Progenitor cell of endocrine pancreas (in vitro differentiated cells): ENCODE measurements at regions not wholly inside any gene's neighbourhood (a gene's known extent, or its start where the extent isn't known, plus 50 kb on each side); places are given as distances from the start of the nearest gene placed in this dataset.

Source experiments
- DNase-seq: peaks from one replicate; pipeline ENCODE4 v3.0.0; 2021; ENCODE audit warnings: low spot score; ENCODE audit not compliant: unreplicated experiment
- H3K27ac Mint-ChIP-seq: 2 replicates; pipeline ENCODE4 v1.8.0; 2021; ENCODE audit warnings: mild to moderate bottlenecking, moderate library complexity, mixed read lengths
- H3K27me3 Mint-ChIP-seq: 2 replicates; pipeline ENCODE4 v1.8.0; 2021; ENCODE audit warnings: mixed read lengths
- H3K36me3 Mint-ChIP-seq: 2 replicates; pipeline ENCODE4 v1.8.0; 2022; ENCODE audit warnings: mixed read lengths; ENCODE audit not compliant: insufficient read depth
- H3K4me1 Mint-ChIP-seq: 2 replicates; pipeline ENCODE4 v1.8.0; 2021; ENCODE audit warnings: low read depth, mixed read lengths
- H3K4me3 Mint-ChIP-seq: 2 replicates; pipeline ENCODE4 v1.8.0; 2021; ENCODE audit warnings: low read depth, mild to moderate bottlenecking, moderate library complexity, mixed read lengths
- H3K9me3 Mint-ChIP-seq: 2 replicates; pipeline ENCODE4 v1.8.0; 2021; ENCODE audit warnings: low read depth, mixed read lengths
- CTCF ChIP-seq: fragments of 200-600 bp; sonication (generic); IDR thresholded peaks from one replicate; pipeline ENCODE4 v1.5.0; 2021; ENCODE audit warnings: antibody characterized with exemption, mild to moderate bottlenecking; ENCODE audit not compliant: unreplicated experiment

DNA sequence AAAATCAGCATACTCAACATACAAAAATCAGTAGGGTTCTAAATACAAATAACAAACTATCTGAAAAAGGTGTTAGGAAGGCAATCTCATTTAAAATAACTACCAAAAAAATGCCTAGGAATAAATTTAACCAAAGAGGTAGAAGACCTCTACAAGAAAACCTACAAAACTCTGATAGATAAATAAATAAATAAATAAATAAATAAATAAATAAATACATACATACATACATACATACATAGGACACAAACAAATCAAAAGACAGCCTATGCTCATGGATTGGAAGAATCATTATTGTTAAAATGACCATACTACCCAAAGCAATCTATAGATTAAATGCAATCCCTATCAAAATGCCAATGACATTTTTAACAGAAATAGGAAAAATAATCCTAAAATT is 194.7 kb downstream of the BARHL2 start:
- no peak for TF ChIP-seq CTCF
- H3K36me3 Mint-ChIP-seq, result no peaks in the 10 kb centered on the region
- no peaks in the 10 kb centered on the region for H3K4me1 Mint-ChIP-seq
- no peak overlapping the region for H3K27ac Mint-ChIP-seq
- DNase-seq, result no peak
- H3K4me3 Mint-ChIP-seq, result no peak overlapping the region
- peaks cover 12% of the 10 kb centered on the region for H3K9me3 Mint-ChIP-seq
- no peaks in the 10 kb centered on the region for H3K27me3 Mint-ChIP-seq

GRCh38 chr1:90513956-90514355 is 203.1 kb downstream of the BARHL2 start:
- Mint-ChIP-seq H3K27me3 (no peaks in the 10 kb centered on the region), H3K4me1 (peaks cover 25% of the 10 kb centered on the region), H3K9me3 (no peaks in the 10 kb centered on the region), H3K36me3 (no peaks in the 10 kb centered on the region), H3K27ac (no peak overlapping the region), H3K4me3 (no peak overlapping the region)
- no peak for TF ChIP-seq CTCF
- DNase-seq, result no peak

- no peaks in the 10 kb centered on the region for H3K36me3 Mint-ChIP-seq
- no peaks in the 10 kb centered on the region for H3K9me3 Mint-ChIP-seq
- no peaks in the 10 kb centered on the region for H3K27me3 Mint-ChIP-seq
- H3K4me1 Mint-ChIP-seq, result peaks cover 33% of the 10 kb centered on the region
- H3K4me3 Mint-ChIP-seq, result no peak overlapping the region
- DNase-seq, result no peak
- H3K27ac Mint-ChIP-seq, result no peak overlapping the region
- no peak for TF ChIP-seq CTCF
These were observed 204.7 kb downstream of the BARHL2 start for GRCh38 chr1:90512441-90512840.

- no peak for DNase-seq
These were observed 207.0 kb downstream of the BARHL2 start for GRCh38 chr1:90510143-90510542.

DNA sequence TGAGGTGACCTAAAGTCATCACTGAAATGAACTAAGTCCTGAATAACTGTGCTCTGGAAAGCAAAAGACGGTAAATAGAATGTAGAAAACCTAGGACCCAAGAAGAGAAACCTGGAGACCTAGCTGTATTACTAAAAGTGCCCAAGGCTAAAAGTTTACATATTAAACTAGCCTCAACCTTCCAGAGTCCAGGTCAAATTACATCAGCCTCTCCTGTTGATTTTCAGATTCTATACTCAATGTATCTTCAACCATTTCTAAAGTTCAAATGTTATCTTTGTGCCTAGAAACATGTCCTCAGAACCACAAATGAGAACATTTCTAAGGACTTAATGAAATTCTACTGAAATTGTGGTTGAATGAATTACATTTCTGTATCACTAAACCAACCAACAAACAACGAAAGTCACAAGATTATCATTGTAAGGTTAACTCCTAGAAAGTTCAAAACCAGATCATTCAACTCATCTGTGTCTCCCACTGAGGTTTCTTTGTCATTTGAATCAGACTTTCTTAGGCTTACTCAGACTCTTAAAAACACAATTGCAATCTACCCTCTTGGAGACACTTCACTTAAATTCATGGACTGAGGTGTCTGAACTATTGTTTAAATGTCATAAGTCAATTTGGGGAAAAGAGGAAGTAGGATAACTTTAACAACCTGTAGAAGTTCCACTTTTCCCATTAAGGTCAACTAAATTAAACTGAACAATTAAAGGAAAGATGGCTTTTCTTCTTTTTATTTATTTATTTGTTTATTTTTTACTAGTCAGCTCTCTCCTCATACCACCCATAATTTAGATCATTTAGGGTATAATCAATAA is 207.7 kb downstream of the BARHL2 start:
- TF ChIP-seq CTCF, result no peak

More at GRCh38 chr1:90510143-90510542, 207.0 kb downstream of the BARHL2 start:
- Mint-ChIP-seq H3K27me3 (no peaks in the 10 kb centered on the region), H3K27ac (no peak overlapping the region), H3K4me1 (peaks cover 32% of the 10 kb centered on the region), H3K9me3 (no peaks in the 10 kb centered on the region), H3K4me3 (no peak overlapping the region), H3K36me3 (no peaks in the 10 kb centered on the region)
- no peak for TF ChIP-seq CTCF

More for the DNA sequence above, 207.7 kb downstream of the BARHL2 start:
- Mint-ChIP-seq H3K36me3 (no peaks in the 10 kb centered on the region), H3K4me1 (peaks cover 32% of the 10 kb centered on the region), H3K27ac (no peak overlapping the region), H3K9me3 (no peaks in the 10 kb centered on the region), H3K4me3 (no peak overlapping the region), H3K27me3 (no peaks in the 10 kb centered on the region)
- no peak for DNase-seq
